GM21367 (cell line): ENCODE measurements at regions not wholly inside any gene's neighbourhood (a gene's known extent, or its start where the extent isn't known, plus 50 kb on each side); places are given as distances from the start of the nearest gene placed in this dataset.

ENCODE experiments used
- ATAC-seq: cut with Tn5 transposase; IDR thresholded peaks from one replicate; pipeline ENCODE4 v1.9.1; 2021; ENCODE audit not compliant: unreplicated experiment

- no peak for ATAC-seq
These were observed 78.7 kb upstream of the ATP2B2 start for GRCh38 chr3:10583798-10584708.

- ATAC-seq, result no peak
These were observed 80.6 kb upstream of the ATP2B2 start for GRCh38 chr3:10585945-10586344.

- ATAC-seq, result no peak
These were observed 89.5 kb upstream of the ATP2B2 start for GRCh38 chr3:10594915-10595314.

GRCh38 chr3:10596746-10597448 lies 91.5 kb upstream of the ATP2B2 start:
- no peak for ATAC-seq

GRCh38 chr3:10597733-10598132 lies 92.3 kb upstream of the ATP2B2 start:
- ATAC-seq, result no peak

- no peak for ATAC-seq
These were observed 93.6 kb upstream of the ATP2B2 start for GRCh38 chr3:10599017-10599416.

GRCh38 chr3:10599444-10599843 lies 94.1 kb upstream of the ATP2B2 start:
- no peak for ATAC-seq

GRCh38 chr3:10600296-10600714 lies 94.9 kb upstream of the ATP2B2 start:
- ATAC-seq, result no peak

GRCh38 chr3:10600726-10601125 lies 95.3 kb upstream of the ATP2B2 start:
- ATAC-seq, result no peak

GRCh38 chr3:10601151-10601856 lies 95.9 kb upstream of the ATP2B2 start:
- no peak for ATAC-seq

- ATAC-seq, result no peak
These were observed 96.5 kb upstream of the ATP2B2 start for GRCh38 chr3:10601857-10602230.

- ATAC-seq, result no peak
These were observed 96.9 kb upstream of the ATP2B2 start for GRCh38 chr3:10602271-10602670.

GRCh38 chr3:10602769-10603768 lies 97.7 kb upstream of the ATP2B2 start:
- ATAC-seq, result no peak

GRCh38 chr3:10609134-10609533 lies 103.7 kb upstream of the ATP2B2 start:
- no peak for ATAC-seq

- ATAC-seq, result no peak
These were observed 108.8 kb upstream of the ATP2B2 start for GRCh38 chr3:10614168-10614567.

GRCh38 chr3:10615715-10616114 lies 110.3 kb upstream of the ATP2B2 start:
- ATAC-seq, result no peak

- no peak for ATAC-seq
These were observed 110.9 kb upstream of the ATP2B2 start for GRCh38 chr3:10616321-10616720.

GRCh38 chr3:10619989-10620832 lies 114.8 kb upstream of the ATP2B2 start:
- ATAC-seq, result no peak

GRCh38 chr3:10620833-10621082 lies 115.4 kb upstream of the ATP2B2 start:
- no peak for ATAC-seq
